Right lobe of liver (tissue), 4 donors: ENCODE measurements at regions not wholly inside any gene's neighbourhood (a gene's known extent, or its start where the extent isn't known, plus 50 kb on each side); places are given as distances from the start of the nearest gene placed in this dataset.

Experiments
- CTCF ChIP-seq, 4 donors: fragments of 200-600 bp in 3 of 4; fragments of 450-650 bp in 1 of 4; IDR thresholded peaks; one replicate each; pipeline versions ENCODE4 v1.5.1 to v1.8.0; 2016 to 2022; ENCODE audit warnings: antibody characterized with exemption in 4 of 4, mild to moderate bottlenecking in 2 of 4
- POLR2A ChIP-seq: fragments of 450-650 bp; IDR thresholded peaks from one replicate; pipeline ENCODE4 v1.6.1; 2017; ENCODE audit warnings: antibody characterized with exemption, mild to moderate bottlenecking
- donor health status: DM: no; HTN: no; CAD: no.
- donor health status: DM: no; HTN: no; CAD: no.
- donor health status: DM: no; HTN: yes; CAD: no.

GRCh38 chr9:1964093-1964492 lies 51.1 kb upstream of the SMARCA2 start:
- TF ChIP-seq POLR2A (no peak), CTCF (IDR thresholded peaks at IDR 0.05) (no peak)
